Gastrocnemius medialis (tissue), 4 donors: ENCODE measurements at regions not wholly inside any gene's neighbourhood (a gene's known extent, or its start where the extent isn't known, plus 50 kb on each side); places are given as distances from the start of the nearest gene placed in this dataset.

Source experiments
- ATAC-seq, 2 donors: fragments of 150-250 bp; one replicate each; pipeline ENCODE4 v1.9.1; 2016
- DNase-seq, 2 donors: peaks; one replicate each; pipeline ENCODE4 v3.0.0-alpha.2; 2019
- H3K27ac ChIP-seq, 4 donors: fragments of 200-600 bp; sonication (generic); 1 replicate in 1 of 4; 2 replicates in 3 of 4; pipeline ENCODE4 v1.5.1; 2016 to 2018; ENCODE audit warnings: mild to moderate bottlenecking in 2 of 4, moderate library complexity in 1 of 4
- H3K27me3 ChIP-seq, 3 donors: fragments of 200-600 bp; sonication (generic) in 2 of 3; 1 replicate in 1 of 3; 2 replicates in 2 of 3; pipeline versions ENCODE4 v1.5.1 to v1.6.0; 2016 to 2019; ENCODE audit warnings: mild to moderate bottlenecking in 1 of 3, moderate library complexity in 1 of 3
- H3K36me3 ChIP-seq, 2 donors: fragments of 200-600 bp; sonication (generic) in 1 of 2; one replicate each; pipeline ENCODE4 v1.5.1; 2017 to 2018
- H3K4me1 ChIP-seq, 2 donors: fragments of 200-600 bp; sonication (generic) in 1 of 2; one replicate each; pipeline ENCODE4 v1.5.1; 2016 to 2017; ENCODE audit warnings: mild to moderate bottlenecking in 2 of 2
- H3K4me3 ChIP-seq, 4 donors: fragments of 200-600 bp; sonication (generic) in 3 of 4; 1 replicate in 1 of 4; 2 replicates in 3 of 4; pipeline ENCODE4 v1.5.1; 2016 to 2019; ENCODE audit warnings: mild to moderate bottlenecking in 2 of 4
- H3K9me3 ChIP-seq, 3 donors: fragments of 200-600 bp; sonication (generic) in 2 of 3; 1 replicate in 1 of 3; 2 replicates in 2 of 3; pipeline ENCODE4 v1.5.1; 2016 to 2019
- POLR2A ChIP-seq, 2 donors: fragments of 450-650 bp; IDR thresholded peaks; one replicate each; pipeline ENCODE4 v1.6.1; 2017; ENCODE audit warnings: antibody characterized with exemption in 2 of 2, mild to moderate bottlenecking in 2 of 2, moderate library complexity in 2 of 2
- in situ Hi-C, 4 donors: fragments of 200-750 bp; cut with MboI; loops; one replicate each; pipeline versions ENCODE4 v1.15.0 to v1.8.0; 2017; ENCODE audit warnings: low sequenced_read_pairs in 4 of 4
- intact Hi-C: fragments of 100-400 bp; cut with DNase I; formaldehyde crosslinking; loops from one replicate; pipeline ENCODE4 v1.15.1; 2023; ENCODE audit warnings: low total_unique reads
- TF ChIP-seq, protein P1 (sequence below), 5 experiments: fragments of 450-650 bp in 3 of 5; fragments of 200-600 bp in 2 of 5; sonication (generic) in 2 of 5; IDR thresholded peaks in 4 of 5; conservative IDR thresholded peaks in 1 of 5; 1 replicate in 4 of 5; 2 replicates in 1 of 5; pipeline ENCODE4 v1.5.1; 2016 to 2019; ENCODE audit warnings: antibody characterized with exemption in 5 of 5, mild to moderate bottlenecking in 3 of 5, moderate library complexity in 3 of 5

- Histone ChIP-seq H3K36me3 (no peaks in the 10 kb centered on the region), H3K9me3 (no peaks in the 10 kb centered on the region), H3K27ac (no peak overlapping the region), H3K27me3 (no peaks in the 10 kb centered on the region), H3K4me1 (peaks cover 6 to 18% of the 10 kb centered on the region in 2 donors), H3K4me3 (no peak overlapping the region)
- DNase-seq (no peak), ATAC-seq (no peak)
- in situ Hi-C loops (loop anchor here in 3 of 4 donors (10.0 to 25.0 kb wide), 3 partner anchors 237 to 377 kb away; no protein-coding TSS in a partner anchor), intact Hi-C loops (no loop called here)
- TF ChIP-seq, protein P1, sequence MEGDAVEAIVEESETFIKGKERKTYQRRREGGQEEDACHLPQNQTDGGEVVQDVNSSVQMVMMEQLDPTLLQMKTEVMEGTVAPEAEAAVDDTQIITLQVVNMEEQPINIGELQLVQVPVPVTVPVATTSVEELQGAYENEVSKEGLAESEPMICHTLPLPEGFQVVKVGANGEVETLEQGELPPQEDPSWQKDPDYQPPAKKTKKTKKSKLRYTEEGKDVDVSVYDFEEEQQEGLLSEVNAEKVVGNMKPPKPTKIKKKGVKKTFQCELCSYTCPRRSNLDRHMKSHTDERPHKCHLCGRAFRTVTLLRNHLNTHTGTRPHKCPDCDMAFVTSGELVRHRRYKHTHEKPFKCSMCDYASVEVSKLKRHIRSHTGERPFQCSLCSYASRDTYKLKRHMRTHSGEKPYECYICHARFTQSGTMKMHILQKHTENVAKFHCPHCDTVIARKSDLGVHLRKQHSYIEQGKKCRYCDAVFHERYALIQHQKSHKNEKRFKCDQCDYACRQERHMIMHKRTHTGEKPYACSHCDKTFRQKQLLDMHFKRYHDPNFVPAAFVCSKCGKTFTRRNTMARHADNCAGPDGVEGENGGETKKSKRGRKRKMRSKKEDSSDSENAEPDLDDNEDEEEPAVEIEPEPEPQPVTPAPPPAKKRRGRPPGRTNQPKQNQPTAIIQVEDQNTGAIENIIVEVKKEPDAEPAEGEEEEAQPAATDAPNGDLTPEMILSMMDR (IDR thresholded peaks at IDR 0.05 in 4 of 5, conservative IDR thresholded peaks at IDR 0.05 in 1 of 5) = no peak
- no peak for TF ChIP-seq POLR2A (IDR thresholded peaks at IDR 0.05)
These were observed 51.6 kb upstream of the WDR1 start for GRCh38 chr4:10168151-10168550.

DNA sequence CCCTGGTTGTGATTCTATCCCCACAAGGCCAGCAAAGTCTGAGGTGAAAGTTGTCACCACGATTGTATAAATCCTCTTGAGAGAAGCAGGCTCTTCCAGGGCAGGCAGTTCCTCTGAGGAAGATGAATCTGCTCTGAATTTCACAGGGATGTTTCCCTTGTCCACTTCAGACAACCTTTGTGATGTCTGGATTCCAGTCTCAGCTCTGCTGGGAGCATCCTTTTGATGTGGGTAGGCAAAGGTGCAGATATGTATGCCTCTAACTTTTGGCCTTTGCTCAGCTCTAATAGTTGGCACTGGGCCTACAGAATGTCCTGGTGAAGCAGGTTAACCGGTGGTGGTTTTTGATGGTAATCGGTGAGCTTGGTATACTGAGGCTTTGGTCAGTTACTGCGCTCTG is 50.6 kb upstream of the WDR1 start:
- H3K27me3 ChIP-seq = no peaks in the 10 kb centered on the region
- no peak for ATAC-seq
- no peak overlapping the region for H3K4me3 ChIP-seq
- no peak for TF ChIP-seq POLR2A (IDR thresholded peaks at IDR 0.05)
- TF ChIP-seq, protein P1 (IDR thresholded peaks at IDR 0.05 in 4 of 5, conservative IDR thresholded peaks at IDR 0.05 in 1 of 5) = no peak
- H3K27ac ChIP-seq = no peak overlapping the region
- no peak for DNase-seq
- H3K9me3 ChIP-seq = no peaks in the 10 kb centered on the region
- H3K4me1 ChIP-seq = peaks cover 0 to 10% of the 10 kb centered on the region in 2 donors
- intact Hi-C loops = no loop called here
- in situ Hi-C loops = loop anchor here in 3 of 4 donors (10.0 to 25.0 kb wide), 3 partner anchors 238 to 378 kb away; no protein-coding TSS in a partner anchor
- no peaks in the 10 kb centered on the region for H3K36me3 ChIP-seq
